H1 (cell line): ENCODE measurements at regions not wholly inside any gene's neighbourhood (a gene's known extent, or its start where the extent isn't known, plus 50 kb on each side); places are given as distances from the start of the nearest gene placed in this dataset.

Source experiments
- CTCF ChIA-PET: fragments of 300-600 bp; sonication (Branson Sonifier 250); formaldehyde crosslinking; loops from one replicate; lab custom pipeline; 2021; ENCODE audit not compliant: partially characterized antibody; lab: Charles Lee
- POLR2A ChIA-PET: fragments of 300-600 bp; sonication (Branson Sonifier 250); formaldehyde crosslinking; loops from one replicate; lab custom pipeline; 2021; ENCODE audit warnings: inconsistent platforms; ENCODE audit not compliant: partially characterized antibody; lab: Charles Lee
- DNase-seq, 2 experiments: peaks; one replicate each; pipeline versions ENCODE4 v3.0.0 to v3.0.0-alpha.2; 2010 to 2022; ENCODE audit warnings: low spot score in 2 of 2, low read depth in 1 of 2, mixed read lengths in 1 of 2
- FAIRE-seq: peaks from 2 replicates; lab custom pipeline; 2011; peaks lifted over from hg19 to GRCh38; lab: Jason Lieb, UNC
- H2AFZ ChIP-seq: 2 replicates; pipeline ENCODE4 v1.8.1; 2012; ENCODE audit warnings: low read length, inconsistent platforms
- H2AK5ac ChIP-seq: 2 replicates; pipeline ENCODE4 v1.6.1; 2013; ENCODE audit warnings: low read depth, low read length
- H2BK120ac ChIP-seq: replicated peaks from 2 replicates; pipeline ENCODE3; 2013; ENCODE audit warnings: low read depth, low read length, inconsistent platforms
- H2BK12ac ChIP-seq: 2 replicates; pipeline ENCODE4 v1.6.1; 2013; ENCODE audit warnings: low read depth, low read length
- H2BK15ac ChIP-seq: 2 replicates; pipeline ENCODE4 v1.6.1; 2013; ENCODE audit warnings: low read length
- H2BK20ac ChIP-seq: 2 replicates; pipeline ENCODE4 v1.6.1; 2013; ENCODE audit warnings: low read length
- H2BK5ac ChIP-seq: 2 replicates; pipeline ENCODE4 v1.6.1; 2013; ENCODE audit warnings: low read depth, low read length
- H3K14ac ChIP-seq: 2 replicates; pipeline ENCODE4 v1.6.1; 2013; ENCODE audit warnings: inconsistent platforms; ENCODE audit not compliant: insufficient read length
- H3K18ac ChIP-seq: 2 replicates; pipeline ENCODE4 v1.6.1; 2013; ENCODE audit warnings: low read length; ENCODE audit errors: extremely low read depth
- H3K23ac ChIP-seq: 2 replicates; pipeline ENCODE4 v1.6.1; 2013; ENCODE audit warnings: inconsistent platforms; ENCODE audit not compliant: insufficient read length
- H3K23me2 ChIP-seq: 2 replicates; pipeline ENCODE4 v1.6.1; 2013; ENCODE audit warnings: low read depth, low read length
- H3K27ac ChIP-seq: 2 replicates; pipeline ENCODE4 v1.6.1; 2011; ENCODE audit warnings: low read depth, low read length, inconsistent platforms
- H3K27me3 ChIP-seq, 4 experiments: replicated peaks in 1 of 4; 1 replicate in 1 of 4; 2 replicates in 3 of 4; pipeline versions ENCODE4 v1.6.1 to v1.8.1; 2011 to 2013; ENCODE audit warnings: low read length in 3 of 4, mild to moderate bottlenecking in 3 of 4, inconsistent platforms in 2 of 4, mixed read lengths in 2 of 4, moderate library complexity in 1 of 4; ENCODE audit not compliant: control insufficient read depth in 3 of 4, insufficient read depth in 3 of 4; ENCODE audit errors: extremely low read depth in 1 of 4
- H3K36me3 ChIP-seq, 4 experiments: 2 replicates each; pipeline versions ENCODE4 v1.6.1 to v1.8.1; 2011 to 2013; ENCODE audit warnings: mild to moderate bottlenecking in 4 of 4, low read length in 3 of 4, moderate library complexity in 2 of 4, control low read depth in 1 of 4, inconsistent platforms in 1 of 4; ENCODE audit not compliant: insufficient read depth in 4 of 4, control insufficient read depth in 2 of 4
- H3K4ac ChIP-seq: replicated peaks from 2 replicates; pipeline ENCODE3; 2013; ENCODE audit warnings: low read length, low read depth, mixed read lengths, inconsistent platforms; ENCODE audit not compliant: insufficient read length
- H3K4me1 ChIP-seq, 4 experiments: replicated peaks in 1 of 4; 1 replicate in 1 of 4; 2 replicates in 3 of 4; pipeline versions ENCODE4 v1.6.1 to v1.8.1; 2011 to 2013; ENCODE audit warnings: low read length in 3 of 4, inconsistent platforms in 2 of 4, mixed read lengths in 1 of 4; ENCODE audit not compliant: insufficient read depth in 4 of 4, control insufficient read depth in 3 of 4
- H3K4me2 ChIP-seq, 2 experiments: 2 replicates each; pipeline versions ENCODE4 v1.6.1 to v1.8.1; 2011 to 2013; ENCODE audit warnings: low read depth in 2 of 2, low read length in 2 of 2, control low read depth in 1 of 2, inconsistent platforms in 1 of 2, mild to moderate bottlenecking in 1 of 2; ENCODE audit not compliant: insufficient read depth in 1 of 2
- H3K4me3 ChIP-seq, 4 experiments: fragments of 200-600, 300-600 bp in 1 of 4; sonication (generic), shearing (Covaris generic), sonication (Bioruptor Twin) in 1 of 4; 2 replicates each; pipeline versions ENCODE4 v1.5.1 to v1.8.1; 2011 to 2016; ENCODE audit warnings: low read length in 4 of 4, low read depth in 3 of 4, control low read depth in 2 of 4, inconsistent platforms in 2 of 4, mild to moderate bottlenecking in 2 of 4, mixed read lengths in 1 of 4, moderate library complexity in 1 of 4; ENCODE audit not compliant: insufficient read depth in 2 of 4; ENCODE audit errors: extremely low read depth in 1 of 4
- H3K56ac ChIP-seq: replicated peaks from 2 replicates; pipeline ENCODE3; 2013; ENCODE audit warnings: low read depth, mild to moderate bottlenecking, mixed read lengths, low read length, inconsistent platforms; ENCODE audit not compliant: insufficient read length
- H3K79me1 ChIP-seq: 2 replicates; pipeline ENCODE4 v1.6.1; 2013; ENCODE audit warnings: low read depth, low read length, control low read depth
- H3K79me2 ChIP-seq, 2 experiments: 2 replicates each; pipeline versions ENCODE4 v1.6.1 to v1.8.1; 2012 to 2013; ENCODE audit warnings: low read length in 2 of 2, mild to moderate bottlenecking in 2 of 2, inconsistent platforms in 1 of 2; ENCODE audit not compliant: insufficient read depth in 2 of 2, control insufficient read depth in 1 of 2
- H3K9ac ChIP-seq, 4 experiments: replicated peaks in 1 of 4; 1 replicate in 1 of 4; 2 replicates in 3 of 4; pipeline versions ENCODE4 v1.6.1 to v1.8.1; 2011 to 2013; ENCODE audit warnings: low read depth in 3 of 4, low read length in 3 of 4, control low read depth in 2 of 4, mild to moderate bottlenecking in 2 of 4, moderate library complexity in 2 of 4, inconsistent platforms in 1 of 4; ENCODE audit errors: extremely low read depth in 1 of 4
- H3K9me3 ChIP-seq, 2 experiments: 2 replicates each; pipeline versions ENCODE4 v1.6.1 to v1.8.1; 2012 to 2013; ENCODE audit warnings: mild to moderate bottlenecking in 2 of 2, moderate library complexity in 2 of 2, control low read depth in 1 of 2, inconsistent platforms in 1 of 2, low read depth in 1 of 2, low read length in 1 of 2, mixed read lengths in 1 of 2; ENCODE audit not compliant: insufficient read depth in 2 of 2
- H4K20me1 ChIP-seq, 2 experiments: replicated peaks in 1 of 2; 2 replicates each; pipeline versions ENCODE3 to v1.8.1; 2011 to 2013; ENCODE audit warnings: inconsistent platforms in 2 of 2, low read length in 2 of 2, mild to moderate bottlenecking in 1 of 2; ENCODE audit not compliant: insufficient read depth in 2 of 2, control insufficient read depth in 1 of 2
- H4K5ac ChIP-seq: 2 replicates; pipeline ENCODE4 v1.6.1; 2013; ENCODE audit warnings: low read length, low read depth, mixed read lengths, inconsistent platforms; ENCODE audit not compliant: insufficient read length
- H4K8ac ChIP-seq: 2 replicates; pipeline ENCODE4 v1.8.0; 2013; ENCODE audit warnings: mild to moderate bottlenecking, moderate library complexity, low read length, inconsistent platforms; ENCODE audit not compliant: insufficient read depth; ENCODE audit errors: extremely low read depth
- H4K91ac ChIP-seq: replicated peaks from 2 replicates; pipeline ENCODE3; 2013; ENCODE audit warnings: low read length, mixed read lengths, inconsistent platforms; ENCODE audit not compliant: insufficient read length
- CBX5 ChIP-seq: fragments of 300-800, 300-1000 bp; sonication (generic); IDR thresholded peaks from 2 replicates; pipeline ENCODE4 v1.7.1; 2016; ENCODE audit warnings: antibody characterized with exemption, low read length, low read depth
- CHD1 ChIP-seq: IDR thresholded peaks from 2 replicates; pipeline ENCODE4 v1.6.1; 2012; ENCODE audit warnings: low read depth, low read length, improper control_type of control experiment
- CHD2 ChIP-seq: IDR thresholded peaks from 2 replicates; pipeline ENCODE4 v1.6.1; 2012; ENCODE audit warnings: low read length, improper control_type of control experiment
- EZH2 ChIP-seq: fragments of 200-600 bp; sonication (generic); IDR thresholded peaks from 2 replicates; pipeline ENCODE4 v1.7.1; 2012; ENCODE audit warnings: low read depth, mild to moderate bottlenecking, moderate library complexity, low read length, inconsistent platforms; ENCODE audit not compliant: severe bottlenecking
- RAD21 ChIP-seq, 2 experiments: IDR thresholded peaks in 1 of 2; conservative IDR thresholded peaks in 1 of 2; 2 replicates each; pipeline ENCODE4 v1.6.1; 2011; ENCODE audit warnings: low read depth in 2 of 2, low read length in 2 of 2, improper control_type of control experiment in 1 of 2, inconsistent platforms in 1 of 2, mild to moderate bottlenecking in 1 of 2, moderate library complexity in 1 of 2
- SIX5 ChIP-seq: IDR thresholded peaks from 2 replicates; pipeline ENCODE4 v1.6.1; 2011; ENCODE audit warnings: mild to moderate bottlenecking, low read depth, low read length
- SP4 ChIP-seq: IDR thresholded peaks from 2 replicates; pipeline ENCODE4 v1.6.1; 2012; ENCODE audit warnings: low read length, inconsistent platforms
- TCF12 ChIP-seq: IDR thresholded peaks from 2 replicates; pipeline ENCODE4 v1.6.1; 2011; ENCODE audit warnings: low read depth, mild to moderate bottlenecking, low read length
- WGBS, 2 experiments: shearing (Covaris generic) in 1 of 2; methylation state at CpG; one replicate each; pipeline versions ENCODE4 v1.1.6 to v1.1.7; 2013 to 2015; ENCODE audit warnings: low lambda C conversion rate in 2 of 2, mixed read lengths in 2 of 2, inconsistent platforms in 1 of 2, low coverage in 1 of 2, missing lambda C conversion rate in 1 of 2; ENCODE audit not compliant: insufficient replicate concordance in 2 of 2, insufficient coverage in 1 of 2, insufficient read length in 1 of 2; ENCODE audit errors: extremely low coverage in 1 of 2, missing lambda C conversion rate in 1 of 2; 5-methylcytosine and 5-hydroxymethylcytosine counted together
- TF ChIP-seq, protein P1 (sequence below): IDR thresholded peaks from 2 replicates; pipeline ENCODE4 v1.6.1; 2011; ENCODE audit warnings: low read depth, mild to moderate bottlenecking, low read length; ENCODE audit not compliant: insufficient read depth
- TF ChIP-seq, protein P2 (sequence below): IDR thresholded peaks from 2 replicates; pipeline ENCODE4 v1.6.1; 2011; ENCODE audit warnings: low read length, improper control_type of control experiment

DNA sequence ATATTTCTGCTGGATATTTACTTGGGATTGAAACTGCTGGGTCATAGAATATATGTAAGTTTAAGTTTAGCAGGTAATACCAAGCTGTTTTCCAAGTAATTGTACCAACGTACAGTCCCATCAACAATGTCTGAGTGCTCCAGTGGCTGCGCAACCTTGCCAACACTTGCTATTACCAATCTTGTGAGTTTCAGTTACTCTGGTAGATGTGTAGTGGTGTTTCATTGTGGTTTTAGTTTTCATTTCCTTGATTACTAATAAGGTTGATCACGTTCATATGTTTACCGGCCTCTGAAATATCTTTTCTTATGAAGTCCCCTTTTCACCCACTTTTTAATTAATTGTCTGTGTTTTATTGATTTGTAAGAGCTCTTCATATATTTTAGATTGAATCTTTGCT lies 370.6 kb upstream of the CADM1 start:
- CTCF ChIA-PET: no interaction called here
- no peak overlapping the region for H3K4me3 ChIP-seq

More for the DNA sequence above, 370.6 kb upstream of the CADM1 start:
- Histone ChIP-seq H3K4me2 (no peak overlapping the region), H3K18ac (no peak overlapping the region), H3K23me2 (no peaks in the 10 kb centered on the region), H2BK120ac (no peak overlapping the region), H4K20me1 (no peaks in the 10 kb centered on the region), H2AK5ac (no peak overlapping the region), H3K14ac (no peak overlapping the region), H2BK15ac (no peak overlapping the region), H3K23ac (no peak overlapping the region), H3K27ac (no peak overlapping the region), H4K91ac (no peak overlapping the region), H3K79me1 (no peaks in the 10 kb centered on the region), H3K9me3 (no peaks in the 10 kb centered on the region), H3K56ac (no peak overlapping the region), H3K4ac (no peak overlapping the region), H3K79me2 (no peaks in the 10 kb centered on the region), H4K8ac (no peak overlapping the region), H2AFZ (no peak overlapping the region), H2BK20ac (no peak overlapping the region), H3K36me3 (no peaks in the 10 kb centered on the region), H2BK5ac (no peak overlapping the region), H3K27me3 (no peaks in the 10 kb centered on the region), H3K4me1 (peaks cover 0 to 2% (median 0%) of the 10 kb centered on the region in 4 experiments; a peak in 1 of 7 replicates), H3K9ac (no peak overlapping the region), H4K5ac (no peak overlapping the region), H2BK12ac (no peak overlapping the region)
- FAIRE-seq (no peak), DNase-seq (no peak)
- POLR2A ChIA-PET: no interaction called here
- 94% methylated on average over 4 of the region's 4 CpGs; no CpG with 5 or more reads in 1 of the 2 experiments for WGBS, 2 experiments
- TF ChIP-seq SP4 (no peak), CHD2 (no peak), CHD1 (no peak), RAD21 (IDR thresholded peaks at IDR 0.05 in 1 of 2, conservative IDR thresholded peaks at IDR 0.05 in 1 of 2; ENCODE audit: low read depth in 2 of 2, low read length in 2 of 2) (no peak), SIX5 (no peak), TCF12 (no peak), EZH2 (no peak), CBX5 (no peak)
- TF ChIP-seq, protein P1, sequence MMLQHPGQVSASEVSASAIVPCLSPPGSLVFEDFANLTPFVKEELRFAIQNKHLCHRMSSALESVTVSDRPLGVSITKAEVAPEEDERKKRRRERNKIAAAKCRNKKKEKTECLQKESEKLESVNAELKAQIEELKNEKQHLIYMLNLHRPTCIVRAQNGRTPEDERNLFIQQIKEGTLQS: no peak
- TF ChIP-seq, protein P2, sequence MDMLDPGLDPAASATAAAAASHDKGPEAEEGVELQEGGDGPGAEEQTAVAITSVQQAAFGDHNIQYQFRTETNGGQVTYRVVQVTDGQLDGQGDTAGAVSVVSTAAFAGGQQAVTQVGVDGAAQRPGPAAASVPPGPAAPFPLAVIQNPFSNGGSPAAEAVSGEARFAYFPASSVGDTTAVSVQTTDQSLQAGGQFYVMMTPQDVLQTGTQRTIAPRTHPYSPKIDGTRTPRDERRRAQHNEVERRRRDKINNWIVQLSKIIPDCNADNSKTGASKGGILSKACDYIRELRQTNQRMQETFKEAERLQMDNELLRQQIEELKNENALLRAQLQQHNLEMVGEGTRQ: no peak
